ENCODE measurements at regions not wholly inside any gene's neighbourhood (a gene's known extent, or its start where the extent isn't known, plus 50 kb on each side); places are given as distances from the start of the nearest gene placed in this dataset.

- TF ChIP-seq CTCF (IDR thresholded peaks at IDR 0.05; ENCODE audit: poor library complexity, severe bottlenecking): no peak
- no peak for DNase-seq (ENCODE audit: low spot score)
Observed at GRCh38 chr14:49494836-49495235, 91.3 kb downstream of the RPS29 start.

GRCh38 chr14:49493557-49493956 lies 92.6 kb downstream of the RPS29 start:
- Histone ChIP-seq H3K36me3 (ENCODE audit: low read depth) (no peaks in the 10 kb centered on the region), H3K27ac (ENCODE audit: poor library complexity, severe bottlenecking) (no peak overlapping the region), H3K4me3 (ENCODE audit: severe bottlenecking) (no peak overlapping the region), H3K4me1 (ENCODE audit: insufficient read depth, poor library complexity, severe bottlenecking) (no peaks in the 10 kb centered on the region), H3K27me3 (ENCODE audit: insufficient read depth, poor library complexity, severe bottlenecking) (no peaks in the 10 kb centered on the region), H3K9me3 (ENCODE audit: severe bottlenecking) (no peaks in the 10 kb centered on the region)
- ATAC-seq (ENCODE audit: low read depth) (no peak), DNase-seq (ENCODE audit: low spot score) (no peak)
- no peak for TF ChIP-seq CTCF (IDR thresholded peaks at IDR 0.05; ENCODE audit: poor library complexity, severe bottlenecking)

More at GRCh38 chr14:49494836-49495235, 91.3 kb downstream of the RPS29 start:
- Histone ChIP-seq H3K27me3 (ENCODE audit: insufficient read depth, poor library complexity, severe bottlenecking) (no peaks in the 10 kb centered on the region), H3K9me3 (ENCODE audit: severe bottlenecking) (no peaks in the 10 kb centered on the region), H3K4me1 (ENCODE audit: insufficient read depth, poor library complexity, severe bottlenecking) (no peaks in the 10 kb centered on the region), H3K36me3 (ENCODE audit: low read depth) (no peaks in the 10 kb centered on the region), H3K27ac (ENCODE audit: poor library complexity, severe bottlenecking) (no peak overlapping the region), H3K4me3 (ENCODE audit: severe bottlenecking) (no peak overlapping the region)
- ATAC-seq (ENCODE audit: low read depth): no peak

- no peaks in the 10 kb centered on the region for H3K9me3 ChIP-seq (ENCODE audit: severe bottlenecking)
- ATAC-seq (ENCODE audit: low read depth) (no peak), DNase-seq (ENCODE audit: low spot score) (no peak)
- no peak for TF ChIP-seq CTCF (IDR thresholded peaks at IDR 0.05; ENCODE audit: poor library complexity, severe bottlenecking)
- no peaks in the 10 kb centered on the region for H3K27me3 ChIP-seq (ENCODE audit: insufficient read depth, poor library complexity, severe bottlenecking)
- no peaks in the 10 kb centered on the region for H3K4me1 ChIP-seq (ENCODE audit: insufficient read depth, poor library complexity, severe bottlenecking)
- H3K4me3 ChIP-seq (ENCODE audit: severe bottlenecking): no peak overlapping the region
- H3K36me3 ChIP-seq (ENCODE audit: low read depth): no peaks in the 10 kb centered on the region
- no peak overlapping the region for H3K27ac ChIP-seq (ENCODE audit: poor library complexity, severe bottlenecking)
Observed at GRCh38 chr14:49492151-49492550, 94.0 kb downstream of the RPS29 start.

GRCh38 chr14:49489341-49489740 lies 96.8 kb downstream of the RPS29 start:
- TF ChIP-seq CTCF (IDR thresholded peaks at IDR 0.05; ENCODE audit: poor library complexity, severe bottlenecking): no peak
- DNase-seq (ENCODE audit: low spot score): no peak
- ATAC-seq (ENCODE audit: low read depth): no peak
- H3K4me1 ChIP-seq (ENCODE audit: insufficient read depth, poor library complexity, severe bottlenecking): no peaks in the 10 kb centered on the region
- no peaks in the 10 kb centered on the region for H3K36me3 ChIP-seq (ENCODE audit: low read depth)
- no peak overlapping the region for H3K4me3 ChIP-seq (ENCODE audit: severe bottlenecking)
- no peak overlapping the region for H3K27ac ChIP-seq (ENCODE audit: poor library complexity, severe bottlenecking)
- no peaks in the 10 kb centered on the region for H3K9me3 ChIP-seq (ENCODE audit: severe bottlenecking)
- peaks cover 5% of the 10 kb centered on the region for H3K27me3 ChIP-seq (ENCODE audit: insufficient read depth, poor library complexity, severe bottlenecking)

- H3K27me3 ChIP-seq (ENCODE audit: insufficient read depth, poor library complexity, severe bottlenecking): peaks cover 5% of the 10 kb centered on the region
- H3K9me3 ChIP-seq (ENCODE audit: severe bottlenecking): no peaks in the 10 kb centered on the region
- no peaks in the 10 kb centered on the region for H3K4me1 ChIP-seq (ENCODE audit: insufficient read depth, poor library complexity, severe bottlenecking)
- no peak overlapping the region for H3K27ac ChIP-seq (ENCODE audit: poor library complexity, severe bottlenecking)
- no peak for DNase-seq (ENCODE audit: low spot score)
- H3K4me3 ChIP-seq (ENCODE audit: severe bottlenecking): no peak overlapping the region
- H3K36me3 ChIP-seq (ENCODE audit: low read depth): no peaks in the 10 kb centered on the region
- TF ChIP-seq CTCF (IDR thresholded peaks at IDR 0.05; ENCODE audit: poor library complexity, severe bottlenecking): no peak
- ATAC-seq (ENCODE audit: low read depth): no peak
Observed at GRCh38 chr14:49487238-49487637, 98.9 kb downstream of the RPS29 start.

Measured in RWPE2 (cell line).